CD4-positive, alpha-beta memory T cell (primary cell): ENCODE measurements at regions not wholly inside any gene's neighbourhood (a gene's known extent, or its start where the extent isn't known, plus 50 kb on each side); places are given as distances from the start of the nearest gene placed in this dataset.
A peak's percentile ranks its signal among the peaks of the same experiment; 100 is the strongest.

Source experiments
- CTCF ChIA-PET: fragments of 350-600 bp; sonication (Branson Sonifier 250); formaldehyde crosslinking; loops from one replicate; lab custom pipeline; 2021; ENCODE audit warnings: inconsistent platforms; ENCODE audit not compliant: partially characterized antibody; lab: Charles Lee
- POLR2A ChIA-PET: fragments of 350-600 bp; sonication (Branson Sonifier 250); formaldehyde crosslinking; loops from one replicate; lab custom pipeline; 2021; ENCODE audit not compliant: partially characterized antibody; lab: Charles Lee
- DNase-seq, 5 donors: peaks; one replicate each; pipeline versions ENCODE4 v3.0.0 to v3.0.0-alpha.2; 2020 to 2022; ENCODE audit warnings: mixed read lengths in 1 of 5
- H3K27ac ChIP-seq: one replicate; pipeline ENCODE4 v1.7.0; 2013; ENCODE audit warnings: low read depth, low read length
- H3K27me3 ChIP-seq: 2 replicates; pipeline ENCODE4 v1.7.0; 2013; ENCODE audit warnings: mild to moderate bottlenecking, low read length, moderate library complexity; ENCODE audit not compliant: insufficient read depth
- H3K36me3 ChIP-seq: 2 replicates; pipeline ENCODE4 v1.7.0; 2013; ENCODE audit warnings: mild to moderate bottlenecking, low read length, moderate library complexity; ENCODE audit not compliant: insufficient read depth
- H3K4me1 ChIP-seq: 2 replicates; pipeline ENCODE4 v1.7.0; 2013; ENCODE audit warnings: mild to moderate bottlenecking, low read length, moderate library complexity; ENCODE audit not compliant: insufficient read depth
- H3K4me3 ChIP-seq, 2 donors: one replicate each; pipeline ENCODE4 v1.7.0; 2013; ENCODE audit warnings: low read length in 2 of 2, mild to moderate bottlenecking in 1 of 2
- H3K9me3 ChIP-seq, 2 donors: one replicate each; pipeline ENCODE4 v1.7.0; 2013; ENCODE audit warnings: low read length in 2 of 2, control low read depth in 1 of 2; ENCODE audit not compliant: control insufficient read depth in 1 of 2
- H3K27ac Mint-ChIP-seq, 7 donors: one replicate each; pipeline ENCODE4 v1.8.0; 2020 to 2021; ENCODE audit warnings: mixed read lengths in 7 of 7, mild to moderate bottlenecking in 6 of 7, inconsistent platforms in 3 of 7, moderate library complexity in 3 of 7
- H3K27me3 Mint-ChIP-seq, 2 donors: one replicate each; pipeline ENCODE4 v1.8.0; 2020 to 2021; ENCODE audit warnings: mixed read lengths in 2 of 2
- H3K36me3 Mint-ChIP-seq, 2 donors: one replicate each; pipeline ENCODE4 v1.8.0; 2020 to 2021; ENCODE audit warnings: mixed read lengths in 2 of 2, inconsistent platforms in 1 of 2, mild to moderate bottlenecking in 1 of 2
- H3K4me1 Mint-ChIP-seq, 4 donors: one replicate each; pipeline ENCODE4 v1.8.0; 2020 to 2021; ENCODE audit warnings: mixed read lengths in 4 of 4, mild to moderate bottlenecking in 1 of 4
- H3K4me3 Mint-ChIP-seq, 8 donors: one replicate each; pipeline ENCODE4 v1.8.0; 2020 to 2021; ENCODE audit warnings: mixed read lengths in 8 of 8, mild to moderate bottlenecking in 7 of 8, moderate library complexity in 6 of 8, inconsistent platforms in 3 of 8
- H3K9me3 Mint-ChIP-seq, 8 donors: one replicate each; pipeline ENCODE4 v1.8.0; 2020 to 2021; ENCODE audit warnings: mixed read lengths in 8 of 8, mild to moderate bottlenecking in 5 of 8, inconsistent platforms in 3 of 8, moderate library complexity in 1 of 8
- intact Hi-C: fragments of 100-400 bp; cut with micrococcal nuclease; formaldehyde crosslinking; loops from one replicate; pipeline ENCODE4 v1.15.1; 2023

GRCh38 chr1:30423570-30423969, 299.8 kb downstream of the MATN1 start:
- Mint-ChIP-seq H3K36me3 (no peaks in the 10 kb centered on the region), H3K27ac (no peak overlapping the region), H3K4me3 (no peak overlapping the region), H3K4me1 (no peaks in the 10 kb centered on the region), H3K27me3 (peaks cover 17 to 36% of the 10 kb centered on the region in 2 donors), H3K9me3 (peaks cover 3 to 43% (median 24%) of the 10 kb centered on the region in 8 donors)
- H3K9me3 ChIP-seq = peaks cover 0 to 7% of the 10 kb centered on the region in 2 donors
- H3K4me3 ChIP-seq = no peak overlapping the region
- H3K27me3 ChIP-seq = peaks cover 4% of the 10 kb centered on the region
- H3K36me3 ChIP-seq = no peaks in the 10 kb centered on the region
- H3K27ac ChIP-seq = no peak overlapping the region
- ChIA-PET POLR2A (no interaction called here), CTCF (interaction anchor here (1.6 kb wide), 1 partner anchor 9 kb away, joined by 3 read pairs; no protein-coding TSS in a partner anchor)
- intact Hi-C loops = no loop called here
- DNase-seq = no peak
- H3K4me1 ChIP-seq = no peaks in the 10 kb centered on the region

GRCh38 chr1:30422251-30422650, 301.1 kb downstream of the MATN1 start:
- Mint-ChIP-seq H3K27ac (peak overlapping the region in 1 of 7 donors; percentile 19), H3K9me3 (peaks cover under 1 to 30% (median 12%) of the 10 kb centered on the region in 8 donors), H3K27me3 (peaks cover 12 to 34% of the 10 kb centered on the region in 2 donors), H3K4me1 (no peaks in the 10 kb centered on the region), H3K4me3 (no peak overlapping the region), H3K36me3 (no peaks in the 10 kb centered on the region)
- no peak for DNase-seq
- ChIA-PET CTCF (no interaction called here), POLR2A (no interaction called here)
- H3K36me3 ChIP-seq = no peaks in the 10 kb centered on the region
- no peaks in the 10 kb centered on the region for H3K4me1 ChIP-seq
- H3K9me3 ChIP-seq = peaks cover 0 to 1% of the 10 kb centered on the region in 2 donors
- no peak overlapping the region for H3K27ac ChIP-seq
- H3K4me3 ChIP-seq = no peak overlapping the region
- peaks cover 4% of the 10 kb centered on the region for H3K27me3 ChIP-seq
- intact Hi-C loops = no loop called here

GRCh38 chr1:30420519-30421050, 302.8 kb downstream of the MATN1 start:
- Mint-ChIP-seq H3K9me3 (peaks cover 0 to 15% (median 4%) of the 10 kb centered on the region in 8 donors), H3K4me1 (no peaks in the 10 kb centered on the region), H3K27ac (no peak overlapping the region), H3K27me3 (peaks cover 9 to 31% of the 10 kb centered on the region in 2 donors), H3K36me3 (no peaks in the 10 kb centered on the region), H3K4me3 (no peak overlapping the region)
- H3K36me3 ChIP-seq = no peaks in the 10 kb centered on the region
- H3K4me1 ChIP-seq = no peaks in the 10 kb centered on the region
- H3K9me3 ChIP-seq = no peaks in the 10 kb centered on the region
- CTCF ChIA-PET = no interaction called here
- DNase-seq = no peak
- no peak overlapping the region for H3K4me3 ChIP-seq
- H3K27me3 ChIP-seq = peaks cover 4% of the 10 kb centered on the region
- POLR2A ChIA-PET = no interaction called here
- intact Hi-C loops = no loop called here
- H3K27ac ChIP-seq = no peak overlapping the region

GRCh38 chr1:30419831-30420230, 303.6 kb downstream of the MATN1 start:
- Mint-ChIP-seq H3K27me3 (peaks cover 7 to 31% of the 10 kb centered on the region in 2 donors), H3K9me3 (peaks cover 0 to 10% (median 3%) of the 10 kb centered on the region in 8 donors), H3K4me1 (no peaks in the 10 kb centered on the region), H3K4me3 (no peak overlapping the region), H3K27ac (no peak overlapping the region), H3K36me3 (no peaks in the 10 kb centered on the region)
- H3K4me3 ChIP-seq = no peak overlapping the region
- peaks cover 2% of the 10 kb centered on the region for H3K27me3 ChIP-seq
- H3K9me3 ChIP-seq = no peaks in the 10 kb centered on the region
- POLR2A ChIA-PET = no interaction called here
- H3K4me1 ChIP-seq = no peaks in the 10 kb centered on the region
- DNase-seq = no peak
- no peaks in the 10 kb centered on the region for H3K36me3 ChIP-seq
- no peak overlapping the region for H3K27ac ChIP-seq
- CTCF ChIA-PET = no interaction called here
- intact Hi-C loops = no loop called here

DNA sequence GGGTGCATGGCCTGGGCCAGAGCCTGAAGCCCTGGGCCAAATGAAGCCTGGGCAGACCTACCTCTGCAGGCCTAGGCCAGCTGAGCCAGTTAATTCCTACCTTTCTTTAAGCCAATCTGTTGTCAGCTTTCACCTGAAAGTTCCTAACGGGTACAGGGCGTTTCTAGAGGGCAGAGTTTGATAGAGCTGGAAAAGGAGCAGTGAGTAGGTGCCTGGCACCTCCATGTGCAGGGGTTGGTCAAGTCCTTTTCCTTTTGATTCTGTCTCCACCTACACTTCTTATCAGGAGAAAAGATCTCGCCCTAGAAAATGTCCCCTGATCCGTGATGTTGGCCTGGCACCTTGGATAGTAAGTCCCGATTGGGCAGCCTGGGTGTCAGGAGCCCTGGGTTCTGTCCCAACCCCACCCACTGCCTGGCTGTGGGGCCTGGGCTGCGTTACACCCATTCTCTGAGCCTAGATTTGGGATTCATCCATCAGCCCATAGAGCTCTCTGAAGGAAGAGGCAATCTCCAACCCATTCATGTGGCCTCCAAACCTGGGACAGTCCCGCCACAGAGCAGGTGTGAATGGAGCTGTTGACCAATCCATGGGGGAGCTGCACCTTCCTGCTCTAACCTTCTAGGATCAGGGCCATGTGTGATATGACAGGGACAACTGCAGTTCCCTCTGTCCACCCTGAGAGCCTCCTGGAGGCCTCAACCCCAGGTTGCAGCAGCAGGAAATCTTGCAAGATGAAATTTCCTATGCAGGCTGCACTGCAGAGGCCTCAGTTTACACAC, 304.3 kb downstream of the MATN1 start:
- CTCF ChIA-PET = no interaction called here
- intact Hi-C loops = no loop called here
- no peak for DNase-seq

DNA sequence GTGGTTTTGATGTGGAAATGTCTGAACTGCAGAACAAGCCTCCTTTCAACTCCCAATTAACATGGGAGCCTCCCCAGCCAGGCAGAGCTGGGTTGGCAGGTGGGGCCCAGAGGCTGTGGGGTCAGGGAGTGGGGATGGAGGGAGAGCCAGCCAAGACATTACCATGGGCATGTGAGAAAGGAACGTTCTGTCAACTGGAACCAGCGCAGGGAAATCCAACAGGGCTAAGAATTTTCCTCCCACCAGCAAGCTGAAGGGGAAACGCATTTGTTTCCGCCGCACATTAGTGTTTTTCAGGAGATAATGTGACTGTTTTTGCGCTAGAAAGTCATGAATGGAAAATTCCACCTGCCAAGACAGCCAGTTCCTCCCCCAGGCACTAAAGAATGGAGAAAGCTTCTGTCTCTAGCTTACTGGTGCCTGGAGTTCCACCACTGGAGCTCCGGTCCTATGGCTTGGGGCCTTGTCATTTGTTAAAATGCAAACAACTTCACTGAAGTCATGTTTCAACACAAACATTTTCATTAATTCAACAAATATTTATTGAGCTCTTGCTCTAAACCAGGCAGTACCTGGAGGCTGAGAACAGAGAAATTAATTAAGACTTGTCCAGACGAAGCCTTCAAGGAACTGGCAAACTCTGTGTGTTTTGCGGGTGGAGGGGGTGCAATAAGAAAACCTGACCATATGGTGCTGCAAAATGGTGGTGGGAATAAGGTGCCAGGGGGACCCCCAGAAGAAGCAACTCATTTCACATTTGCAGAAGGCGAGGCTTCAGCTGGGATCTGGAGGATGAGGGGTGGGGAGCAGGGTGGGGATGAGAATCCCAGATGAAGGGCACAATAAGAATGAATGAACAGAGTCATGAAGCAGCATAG, 305.1 kb downstream of the MATN1 start:
- Mint-ChIP-seq H3K36me3 (no peaks in the 10 kb centered on the region), H3K4me3 (no peak overlapping the region), H3K9me3 (peaks cover 0 to 2% (median 0%) of the 10 kb centered on the region in 8 donors), H3K27me3 (peaks cover 9 to 24% of the 10 kb centered on the region in 2 donors), H3K4me1 (no peaks in the 10 kb centered on the region), H3K27ac (peak overlapping the region in 1 of 7 donors; percentile 20)
- Histone ChIP-seq H3K27ac (no peak overlapping the region), H3K9me3 (no peaks in the 10 kb centered on the region), H3K36me3 (no peaks in the 10 kb centered on the region), H3K4me1 (no peaks in the 10 kb centered on the region), H3K27me3 (no peaks in the 10 kb centered on the region), H3K4me3 (no peak overlapping the region)
- ChIA-PET CTCF (no interaction called here), POLR2A (no interaction called here)
- intact Hi-C loops = no loop called here
- DNase-seq = no peak

More for the DNA sequence above, 304.3 kb downstream of the MATN1 start:
- no peaks in the 10 kb centered on the region for H3K4me1 ChIP-seq
- Mint-ChIP-seq H3K27me3 (peaks cover 8 to 29% of the 10 kb centered on the region in 2 donors), H3K9me3 (peaks cover 0 to 4% (median 0%) of the 10 kb centered on the region in 8 donors), H3K4me1 (no peaks in the 10 kb centered on the region), H3K36me3 (no peaks in the 10 kb centered on the region), H3K27ac (no peak overlapping the region), H3K4me3 (no peak overlapping the region)
- no peaks in the 10 kb centered on the region for H3K9me3 ChIP-seq
- POLR2A ChIA-PET = no interaction called here
- no peaks in the 10 kb centered on the region for H3K27me3 ChIP-seq
- H3K36me3 ChIP-seq = no peaks in the 10 kb centered on the region
- no peak overlapping the region for H3K27ac ChIP-seq
- H3K4me3 ChIP-seq = no peak overlapping the region

DNA sequence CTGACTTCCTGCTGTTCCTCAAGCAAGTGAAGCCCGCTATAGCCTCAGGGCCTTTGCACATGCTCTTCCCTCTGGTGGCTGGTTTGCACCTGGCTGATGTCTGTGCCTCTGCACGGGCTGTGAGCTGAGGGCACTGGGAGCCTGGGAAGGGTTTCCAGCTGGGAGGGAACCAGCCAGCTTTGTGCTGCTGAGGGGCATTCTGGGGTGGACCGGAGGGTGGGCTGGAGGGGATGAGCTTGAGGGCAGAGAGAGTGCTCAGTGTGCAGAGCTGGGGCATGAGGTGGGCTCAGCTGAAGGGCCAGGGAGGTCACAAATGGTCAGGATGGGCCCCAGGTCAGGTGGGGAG, 305.7 kb downstream of the MATN1 start:
- Mint-ChIP-seq H3K4me1 (no peaks in the 10 kb centered on the region), H3K27me3 (peaks cover 9 to 22% of the 10 kb centered on the region in 2 donors), H3K9me3 (no peaks in the 10 kb centered on the region), H3K27ac (no peak overlapping the region), H3K36me3 (no peaks in the 10 kb centered on the region), H3K4me3 (no peak overlapping the region)
- no peak overlapping the region for H3K27ac ChIP-seq
- intact Hi-C loops = no loop called here
- no peaks in the 10 kb centered on the region for H3K9me3 ChIP-seq
- no peak for DNase-seq
- H3K27me3 ChIP-seq = no peaks in the 10 kb centered on the region
- H3K36me3 ChIP-seq = no peaks in the 10 kb centered on the region
- H3K4me3 ChIP-seq = no peak overlapping the region
- H3K4me1 ChIP-seq = no peaks in the 10 kb centered on the region
- POLR2A ChIA-PET = no interaction called here
- CTCF ChIA-PET = no interaction called here
